ENCODE measurements at regions not wholly inside any gene's neighbourhood (a gene's known extent, or its start where the extent isn't known, plus 50 kb on each side); places are given as distances from the start of the nearest gene placed in this dataset.

- TF ChIP-seq CTCF (conservative IDR thresholded peaks at IDR 0.05; ENCODE audit: low read depth, low read length): no peak
- no peak for TF ChIP-seq MAFK (IDR thresholded peaks at IDR 0.05; ENCODE audit: low read depth, low read length)
- TF ChIP-seq BHLHE40 (IDR thresholded peaks at IDR 0.05; ENCODE audit: low read depth, low read length): no peak
- TF ChIP-seq POLR2A (IDR thresholded peaks at IDR 0.05; ENCODE audit: low read depth, low read length): no peak
- no peak for TF ChIP-seq MAZ (IDR thresholded peaks at IDR 0.05; ENCODE audit: borderline replicate concordance, low read depth, low read length)
- no peak for TF ChIP-seq MXI1 (IDR thresholded peaks at IDR 0.05; ENCODE audit: borderline replicate concordance, low read depth, low read length)
These were observed 162.4 kb upstream of the FMN2 start for GRCh38 chr1:239929317-239929716.

All from IMR-90 (cell line).